Liver (tissue), 8 donors: ENCODE measurements at regions not wholly inside any gene's neighbourhood (a gene's known extent, or its start where the extent isn't known, plus 50 kb on each side); places are given as distances from the start of the nearest gene placed in this dataset.

Source experiments
- DNase-seq: peaks from one replicate; pipeline ENCODE4 v3.0.0-alpha.2; 2017; ENCODE audit warnings: low spot score
- H3K27ac ChIP-seq, 2 donors: one replicate each; pipeline ENCODE4 v1.7.0; 2013; ENCODE audit warnings: inconsistent platforms in 2 of 2, low read length in 2 of 2, control low read depth in 1 of 2, low read depth in 1 of 2, mild to moderate bottlenecking in 1 of 2
- H3K27me3 ChIP-seq, 4 donors: one replicate each; pipeline versions ENCODE4 v1.6.1 to v1.7.0; 2013; ENCODE audit warnings: low read length in 3 of 4, inconsistent platforms in 1 of 4, mild to moderate bottlenecking in 1 of 4, moderate library complexity in 1 of 4; ENCODE audit not compliant: control insufficient read depth in 4 of 4, insufficient read depth in 4 of 4
- H3K36me3 ChIP-seq, 4 donors: one replicate each; pipeline versions ENCODE4 v1.6.1 to v1.7.0; 2013; ENCODE audit warnings: low read length in 3 of 4, mild to moderate bottlenecking in 3 of 4, low read depth in 1 of 4, moderate library complexity in 1 of 4; ENCODE audit not compliant: control insufficient read depth in 4 of 4, insufficient read depth in 3 of 4
- H3K4me1 ChIP-seq, 4 donors: one replicate each; pipeline versions ENCODE4 v1.6.1 to v1.7.0; 2013; ENCODE audit warnings: low read length in 3 of 4, mild to moderate bottlenecking in 3 of 4, moderate library complexity in 1 of 4; ENCODE audit not compliant: control insufficient read depth in 4 of 4, insufficient read depth in 4 of 4
- H3K4me3 ChIP-seq, 3 donors: one replicate each; pipeline versions ENCODE4 v1.6.1 to v1.7.0; 2013; ENCODE audit warnings: low read length in 3 of 3, control low read depth in 1 of 3, low read depth in 1 of 3, mild to moderate bottlenecking in 1 of 3
- H3K9ac ChIP-seq, 2 donors: one replicate each; pipeline ENCODE4 v1.7.0; 2013; ENCODE audit warnings: low read length in 2 of 2, mild to moderate bottlenecking in 2 of 2, moderate library complexity in 2 of 2, control low read depth in 1 of 2, low read depth in 1 of 2
- H3K9me3 ChIP-seq, 4 donors: one replicate each; pipeline versions ENCODE4 v1.6.1 to v1.7.0; 2013; ENCODE audit warnings: low read length in 3 of 4; ENCODE audit not compliant: control insufficient read depth in 4 of 4
- EGR1 ChIP-seq, 2 donors: IDR thresholded peaks; 2 replicates each; pipeline ENCODE4 v1.6.1; 2016 to 2018; ENCODE audit warnings: antibody characterized with exemption in 2 of 2, low read depth in 2 of 2
- FOXA1 ChIP-seq: IDR thresholded peaks from 2 replicates; pipeline ENCODE4 v1.6.1; 2016; ENCODE audit warnings: antibody characterized with exemption
- FOXA2 ChIP-seq: IDR thresholded peaks from 2 replicates; pipeline ENCODE4 v1.6.1; 2016; ENCODE audit warnings: antibody characterized with exemption
- GABPA ChIP-seq, 2 donors: IDR thresholded peaks in 1 of 2; conservative IDR thresholded peaks in 1 of 2; 2 replicates each; pipeline ENCODE4 v1.6.1; 2016; ENCODE audit warnings: antibody characterized with exemption in 2 of 2, mild to moderate bottlenecking in 1 of 2, moderate library complexity in 1 of 2
- HNF4A ChIP-seq, 2 donors: conservative IDR thresholded peaks; 2 replicates each; pipeline ENCODE4 v1.6.1; 2016; ENCODE audit warnings: antibody characterized with exemption in 2 of 2, mild to moderate bottlenecking in 2 of 2
- HNF4G ChIP-seq: IDR thresholded peaks from 2 replicates; pipeline ENCODE4 v1.6.1; 2016; ENCODE audit warnings: antibody characterized with exemption
- JUND ChIP-seq, 2 donors: IDR thresholded peaks; 2 replicates each; pipeline ENCODE4 v1.6.1; 2016; ENCODE audit warnings: antibody characterized with exemption in 2 of 2
- NR2F2 ChIP-seq: IDR thresholded peaks from 2 replicates; pipeline ENCODE4 v1.6.1; 2016; ENCODE audit warnings: antibody characterized with exemption
- RAD21 ChIP-seq, 2 donors: IDR thresholded peaks; 2 replicates each; pipeline ENCODE4 v1.6.1; 2016; ENCODE audit warnings: antibody characterized with exemption in 2 of 2, mild to moderate bottlenecking in 2 of 2
- RXRA ChIP-seq, 2 donors: IDR thresholded peaks; 2 replicates each; pipeline ENCODE4 v1.6.1; 2017 to 2018; ENCODE audit warnings: antibody characterized with exemption in 2 of 2, mild to moderate bottlenecking in 1 of 2
- SP1 ChIP-seq: IDR thresholded peaks from 2 replicates; pipeline ENCODE4 v1.6.1; 2018; ENCODE audit warnings: antibody characterized with exemption, mild to moderate bottlenecking
- TAF1 ChIP-seq: conservative IDR thresholded peaks from 2 replicates; pipeline ENCODE4 v1.6.1; 2016; ENCODE audit warnings: antibody characterized with exemption, mild to moderate bottlenecking
- YY1 ChIP-seq: IDR thresholded peaks from 2 replicates; pipeline ENCODE4 v1.6.1; 2016; ENCODE audit warnings: antibody characterized with exemption, mild to moderate bottlenecking
- WGBS: extraction: QIAGEN DNeasy Blood & Tissue Kit; methylation state at CpG from one replicate; pipeline ENCODE4 v1.1.7; 2013; 5-methylcytosine and 5-hydroxymethylcytosine counted together
- TF ChIP-seq, protein P1 (sequence below): IDR thresholded peaks from 2 replicates; pipeline ENCODE4 v1.6.1; 2016; ENCODE audit warnings: antibody characterized with exemption
- TF ChIP-seq, protein P2 (sequence below): fragments of 150-350 bp; IDR thresholded peaks from 2 replicates; pipeline ENCODE4 v1.5.1; 2017; ENCODE audit warnings: improper control_type of control experiment, low read depth, low read length; ENCODE audit not compliant: missing input control
- TF ChIP-seq, protein P3 (sequence below): IDR thresholded peaks from 2 replicates; pipeline ENCODE4 v1.6.1; 2016; ENCODE audit warnings: antibody characterized with exemption
- TF ChIP-seq, protein P4 (sequence below): IDR thresholded peaks from 2 replicates; pipeline ENCODE4 v1.6.1; 2016; ENCODE audit warnings: antibody characterized with exemption, mild to moderate bottlenecking
- TF ChIP-seq, protein P5 (sequence below): IDR thresholded peaks from 2 replicates; pipeline ENCODE4 v1.6.1; 2016; ENCODE audit warnings: antibody characterized with exemption
- donor health status: healthy.
- donor health status: healthy.
- donor health status: healthy.
- donor health status: healthy.
- donor health status: healthy.

DNA sequence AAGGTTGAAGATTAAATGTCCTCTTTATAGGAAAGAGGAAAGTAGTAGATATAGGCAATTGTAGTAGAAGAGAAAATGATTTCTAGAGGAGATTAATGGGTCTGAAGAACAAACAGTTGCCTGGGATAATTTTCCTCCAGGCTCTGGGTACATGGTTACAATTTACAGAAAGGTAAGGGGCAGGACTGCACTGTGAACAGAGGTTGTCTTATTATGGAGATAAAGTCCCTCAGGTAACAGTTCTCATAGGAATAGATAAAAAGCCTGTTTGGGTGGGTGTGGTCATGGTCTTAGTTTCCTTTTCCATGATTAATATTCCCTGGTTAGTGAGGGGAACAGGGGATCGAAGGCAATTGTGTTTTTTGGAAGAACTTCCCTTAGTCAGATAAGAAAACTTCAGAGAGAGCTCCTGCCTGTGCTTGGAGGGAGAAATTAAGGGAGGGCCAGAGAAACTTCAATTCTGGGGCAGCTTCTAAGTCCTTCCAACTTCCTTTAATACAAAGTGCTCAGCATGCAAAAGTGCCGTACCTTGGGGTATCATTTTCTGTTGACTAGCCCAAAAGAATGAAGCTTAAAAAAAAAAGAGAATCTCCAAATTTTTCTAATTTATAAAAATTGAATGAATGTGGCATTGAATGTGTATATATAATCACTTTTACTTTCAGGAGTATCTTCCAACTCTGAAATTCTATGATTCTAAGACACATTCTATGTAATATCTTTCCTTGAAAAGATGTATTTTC lies 295.4 kb upstream of the USP25 start:
- no peak for TF ChIP-seq TAF1
- no peak for TF ChIP-seq RXRA (IDR thresholded peaks at IDR 0.05)
- no peak for TF ChIP-seq FOXA1
- no peak for TF ChIP-seq FOXA2
- TF ChIP-seq, protein P1, sequence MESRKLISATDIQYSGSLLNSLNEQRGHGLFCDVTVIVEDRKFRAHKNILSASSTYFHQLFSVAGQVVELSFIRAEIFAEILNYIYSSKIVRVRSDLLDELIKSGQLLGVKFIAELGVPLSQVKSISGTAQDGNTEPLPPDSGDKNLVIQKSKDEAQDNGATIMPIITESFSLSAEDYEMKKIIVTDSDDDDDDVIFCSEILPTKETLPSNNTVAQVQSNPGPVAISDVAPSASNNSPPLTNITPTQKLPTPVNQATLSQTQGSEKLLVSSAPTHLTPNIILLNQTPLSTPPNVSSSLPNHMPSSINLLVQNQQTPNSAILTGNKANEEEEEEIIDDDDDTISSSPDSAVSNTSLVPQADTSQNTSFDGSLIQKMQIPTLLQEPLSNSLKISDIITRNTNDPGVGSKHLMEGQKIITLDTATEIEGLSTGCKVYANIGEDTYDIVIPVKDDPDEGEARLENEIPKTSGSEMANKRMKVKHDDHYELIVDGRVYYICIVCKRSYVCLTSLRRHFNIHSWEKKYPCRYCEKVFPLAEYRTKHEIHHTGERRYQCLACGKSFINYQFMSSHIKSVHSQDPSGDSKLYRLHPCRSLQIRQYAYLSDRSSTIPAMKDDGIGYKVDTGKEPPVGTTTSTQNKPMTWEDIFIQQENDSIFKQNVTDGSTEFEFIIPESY = no peak
- no peak for TF ChIP-seq JUND (IDR thresholded peaks at IDR 0.05)
- TF ChIP-seq, protein P2, sequence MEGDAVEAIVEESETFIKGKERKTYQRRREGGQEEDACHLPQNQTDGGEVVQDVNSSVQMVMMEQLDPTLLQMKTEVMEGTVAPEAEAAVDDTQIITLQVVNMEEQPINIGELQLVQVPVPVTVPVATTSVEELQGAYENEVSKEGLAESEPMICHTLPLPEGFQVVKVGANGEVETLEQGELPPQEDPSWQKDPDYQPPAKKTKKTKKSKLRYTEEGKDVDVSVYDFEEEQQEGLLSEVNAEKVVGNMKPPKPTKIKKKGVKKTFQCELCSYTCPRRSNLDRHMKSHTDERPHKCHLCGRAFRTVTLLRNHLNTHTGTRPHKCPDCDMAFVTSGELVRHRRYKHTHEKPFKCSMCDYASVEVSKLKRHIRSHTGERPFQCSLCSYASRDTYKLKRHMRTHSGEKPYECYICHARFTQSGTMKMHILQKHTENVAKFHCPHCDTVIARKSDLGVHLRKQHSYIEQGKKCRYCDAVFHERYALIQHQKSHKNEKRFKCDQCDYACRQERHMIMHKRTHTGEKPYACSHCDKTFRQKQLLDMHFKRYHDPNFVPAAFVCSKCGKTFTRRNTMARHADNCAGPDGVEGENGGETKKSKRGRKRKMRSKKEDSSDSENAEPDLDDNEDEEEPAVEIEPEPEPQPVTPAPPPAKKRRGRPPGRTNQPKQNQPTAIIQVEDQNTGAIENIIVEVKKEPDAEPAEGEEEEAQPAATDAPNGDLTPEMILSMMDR = no peak
- no peak for TF ChIP-seq HNF4A (conservative IDR thresholded peaks at IDR 0.05)
- TF ChIP-seq YY1 = no peak
- TF ChIP-seq, protein P3, sequence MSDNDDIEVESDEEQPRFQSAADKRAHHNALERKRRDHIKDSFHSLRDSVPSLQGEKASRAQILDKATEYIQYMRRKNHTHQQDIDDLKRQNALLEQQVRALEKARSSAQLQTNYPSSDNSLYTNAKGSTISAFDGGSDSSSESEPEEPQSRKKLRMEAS = no peak
- TF ChIP-seq, protein P4, sequence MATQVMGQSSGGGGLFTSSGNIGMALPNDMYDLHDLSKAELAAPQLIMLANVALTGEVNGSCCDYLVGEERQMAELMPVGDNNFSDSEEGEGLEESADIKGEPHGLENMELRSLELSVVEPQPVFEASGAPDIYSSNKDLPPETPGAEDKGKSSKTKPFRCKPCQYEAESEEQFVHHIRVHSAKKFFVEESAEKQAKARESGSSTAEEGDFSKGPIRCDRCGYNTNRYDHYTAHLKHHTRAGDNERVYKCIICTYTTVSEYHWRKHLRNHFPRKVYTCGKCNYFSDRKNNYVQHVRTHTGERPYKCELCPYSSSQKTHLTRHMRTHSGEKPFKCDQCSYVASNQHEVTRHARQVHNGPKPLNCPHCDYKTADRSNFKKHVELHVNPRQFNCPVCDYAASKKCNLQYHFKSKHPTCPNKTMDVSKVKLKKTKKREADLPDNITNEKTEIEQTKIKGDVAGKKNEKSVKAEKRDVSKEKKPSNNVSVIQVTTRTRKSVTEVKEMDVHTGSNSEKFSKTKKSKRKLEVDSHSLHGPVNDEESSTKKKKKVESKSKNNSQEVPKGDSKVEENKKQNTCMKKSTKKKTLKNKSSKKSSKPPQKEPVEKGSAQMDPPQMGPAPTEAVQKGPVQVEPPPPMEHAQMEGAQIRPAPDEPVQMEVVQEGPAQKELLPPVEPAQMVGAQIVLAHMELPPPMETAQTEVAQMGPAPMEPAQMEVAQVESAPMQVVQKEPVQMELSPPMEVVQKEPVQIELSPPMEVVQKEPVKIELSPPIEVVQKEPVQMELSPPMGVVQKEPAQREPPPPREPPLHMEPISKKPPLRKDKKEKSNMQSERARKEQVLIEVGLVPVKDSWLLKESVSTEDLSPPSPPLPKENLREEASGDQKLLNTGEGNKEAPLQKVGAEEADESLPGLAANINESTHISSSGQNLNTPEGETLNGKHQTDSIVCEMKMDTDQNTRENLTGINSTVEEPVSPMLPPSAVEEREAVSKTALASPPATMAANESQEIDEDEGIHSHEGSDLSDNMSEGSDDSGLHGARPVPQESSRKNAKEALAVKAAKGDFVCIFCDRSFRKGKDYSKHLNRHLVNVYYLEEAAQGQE = no peak
- TF ChIP-seq EGR1 (IDR thresholded peaks at IDR 0.05; ENCODE audit: low read depth in 2 of 2) = no peak
- TF ChIP-seq GABPA (IDR thresholded peaks at IDR 0.05 in 1 of 2, conservative IDR thresholded peaks at IDR 0.05 in 1 of 2) = no peak
- no peak for TF ChIP-seq RAD21 (IDR thresholded peaks at IDR 0.05)
- no peak for TF ChIP-seq SP1
- TF ChIP-seq HNF4G = no peak
- TF ChIP-seq, protein P5, sequence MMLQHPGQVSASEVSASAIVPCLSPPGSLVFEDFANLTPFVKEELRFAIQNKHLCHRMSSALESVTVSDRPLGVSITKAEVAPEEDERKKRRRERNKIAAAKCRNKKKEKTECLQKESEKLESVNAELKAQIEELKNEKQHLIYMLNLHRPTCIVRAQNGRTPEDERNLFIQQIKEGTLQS = no peak
- TF ChIP-seq NR2F2 = no peak
- no peak for DNase-seq
- no peak overlapping the region for H3K9ac ChIP-seq
- H3K9me3 ChIP-seq = no peaks in the 10 kb centered on the region
- no peak overlapping the region for H3K27ac ChIP-seq
- no peaks in the 10 kb centered on the region for H3K27me3 ChIP-seq
- H3K36me3 ChIP-seq = no peaks in the 10 kb centered on the region
- no peak overlapping the region for H3K4me3 ChIP-seq
- H3K4me1 ChIP-seq = peaks cover 0 to 10% (median 5%) of the 10 kb centered on the region in 4 donors
- WGBS = 94% methylated on average over 2 of the region's 2 CpGs
